Keratinocyte (primary cell): ENCODE measurements at regions not wholly inside any gene's neighbourhood (a gene's known extent, or its start where the extent isn't known, plus 50 kb on each side); places are given as distances from the start of the nearest gene placed in this dataset.

Experiments
- CTCF ChIP-seq, 3 experiments: IDR thresholded peaks in 1 of 3; conservative IDR thresholded peaks in 1 of 3; optimal IDR thresholded peaks in 1 of 3; 2 replicates in 2 of 3; 3 replicates in 1 of 3; pipeline versions ENCODE3 to v1.5.1; 2011; ENCODE audit warnings: low read length in 3 of 3, mild to moderate bottlenecking in 3 of 3, moderate library complexity in 2 of 3, control low read depth in 1 of 3, inconsistent platforms in 1 of 3; ENCODE audit not compliant: insufficient read depth in 2 of 3; ENCODE audit errors: extremely low read depth in 1 of 3
- EZH2 ChIP-seq: IDR thresholded peaks from one replicate; pipeline ENCODE4 v1.6.1; 2012; ENCODE audit warnings: inconsistent platforms, mild to moderate bottlenecking, low read length, moderate library complexity

GRCh38 chr1:106699433-106699832 is 357.0 kb upstream of the PRMT6 start:
- TF ChIP-seq CTCF (optimal IDR thresholded peaks at IDR 0.05 in 1 of 3, IDR thresholded peaks at IDR 0.05 in 1 of 3, conservative IDR thresholded peaks at IDR 0.05 in 1 of 3; ENCODE audit: extremely low read depth in 1 of 3, insufficient read depth in 2 of 3, low read length in 3 of 3): no peak
- no peak for TF ChIP-seq EZH2
